IMR-90 (cell line): ENCODE measurements at regions not wholly inside any gene's neighbourhood (a gene's known extent, or its start where the extent isn't known, plus 50 kb on each side); places are given as distances from the start of the nearest gene placed in this dataset.

Source experiments
- ATAC-seq: fragments of 200-7000 bp; cut with Tn5 transposase; 2 replicates; pipeline ENCODE4 v1.9.1; 2020; ENCODE audit warnings: low read depth, mild to moderate bottlenecking, moderate library complexity
- BruUV-seq: library from RNA; stranded (reverse); fragments of 400-500 nt; replicated peaks from 2 replicates; lab custom pipeline; 2021; lab: Mats Ljungman, UMichigan
- CTCF ChIA-PET: fragments of 300-600 bp; formaldehyde crosslinking; extraction: SDS; loops from one replicate; lab custom pipeline; 2021; ENCODE audit warnings: antibody characterized with exemption; lab: Yijun Ruan, JAX
- POLR2A ChIA-PET: fragments of 300-600 bp; sonication (Branson Sonifier 250); formaldehyde crosslinking; loops from one replicate; lab custom pipeline; 2022; ENCODE audit warnings: antibody characterized with exemption; ENCODE audit not compliant: unreplicated experiment; lab: Charles Lee
- DNase-seq: peaks from one replicate; pipeline ENCODE4 v3.0.0; 2013
- H2AFZ ChIP-seq: replicated peaks from 2 replicates; pipeline ENCODE3; 2013; ENCODE audit warnings: low read length, mild to moderate bottlenecking; ENCODE audit not compliant: poor library complexity
- H2AK5ac ChIP-seq: 2 replicates; pipeline ENCODE4 v1.6.1; 2013; ENCODE audit warnings: low read depth, low read length, inconsistent platforms
- H2AK9ac ChIP-seq: replicated peaks from 2 replicates; pipeline ENCODE3; 2013; ENCODE audit warnings: mild to moderate bottlenecking, low read depth, low read length, moderate library complexity; ENCODE audit not compliant: poor library complexity
- H2BK120ac ChIP-seq: 2 replicates; pipeline ENCODE4 v1.6.1; 2013; ENCODE audit warnings: low read depth, low read length, inconsistent platforms
- H2BK15ac ChIP-seq: 3 replicates; pipeline ENCODE4 v1.6.1; 2013; ENCODE audit warnings: low read depth, low read length, inconsistent platforms
- H2BK20ac ChIP-seq: 2 replicates; pipeline ENCODE4 v1.6.1; 2013; ENCODE audit warnings: low read depth, mild to moderate bottlenecking, inconsistent platforms, low read length, moderate library complexity
- H2BK5ac ChIP-seq: 2 replicates; pipeline ENCODE4 v1.6.1; 2013; ENCODE audit warnings: mild to moderate bottlenecking, low read depth, low read length, inconsistent platforms; ENCODE audit not compliant: poor library complexity, severe bottlenecking
- H3K14ac ChIP-seq: replicated peaks from 2 replicates; pipeline ENCODE4 v1.6.1; 2013; ENCODE audit warnings: low read depth, low read length, inconsistent platforms
- H3K18ac ChIP-seq: 2 replicates; pipeline ENCODE4 v1.6.1; 2013; ENCODE audit warnings: low read depth, low read length, control low read depth
- H3K23ac ChIP-seq: 2 replicates; pipeline ENCODE4 v1.6.1; 2013; ENCODE audit warnings: low read depth, low read length, inconsistent platforms
- H3K27ac ChIP-seq: 2 replicates; pipeline ENCODE4 v1.5.1; 2013; ENCODE audit warnings: mild to moderate bottlenecking, control low read depth, low read length; ENCODE audit not compliant: insufficient read depth
- H3K27me3 ChIP-seq: 2 replicates; pipeline ENCODE4 v1.6.1; 2013; ENCODE audit warnings: low read length; ENCODE audit not compliant: control insufficient read depth, insufficient read depth
- H3K36me3 ChIP-seq: 2 replicates; pipeline ENCODE4 v1.6.1; 2013; ENCODE audit warnings: low read length, mixed read lengths; ENCODE audit not compliant: control insufficient read depth, insufficient read depth
- H3K4ac ChIP-seq: 2 replicates; pipeline ENCODE4 v1.6.1; 2013; ENCODE audit warnings: low read depth, low read length, inconsistent platforms
- H3K4me1 ChIP-seq: 2 replicates; pipeline ENCODE4 v1.6.1; 2013; ENCODE audit warnings: low read length, mixed read lengths; ENCODE audit not compliant: control insufficient read depth, insufficient read depth
- H3K4me2 ChIP-seq: 2 replicates; pipeline ENCODE4 v1.6.1; 2013; ENCODE audit warnings: low read depth, mild to moderate bottlenecking, control low read depth, low read length, moderate library complexity
- H3K4me3 ChIP-seq: 2 replicates; pipeline ENCODE4 v1.5.1; 2013; ENCODE audit warnings: low read depth, mild to moderate bottlenecking, control low read depth, low read length, moderate library complexity; ENCODE audit not compliant: insufficient read depth
- H3K56ac ChIP-seq: 2 replicates; pipeline ENCODE4 v1.6.1; 2013; ENCODE audit warnings: low read length, inconsistent platforms; ENCODE audit not compliant: insufficient read depth; ENCODE audit errors: extremely low read depth
- H3K79me1 ChIP-seq, 2 experiments: 2 replicates each; pipeline ENCODE4 v1.6.1; 2013; ENCODE audit warnings: low read length in 2 of 2, inconsistent platforms in 1 of 2, low read depth in 1 of 2
- H3K9ac ChIP-seq: 2 replicates; pipeline ENCODE4 v1.6.1; 2013; ENCODE audit warnings: low read depth, low read length, control low read depth
- H3K9me1 ChIP-seq: 2 replicates; pipeline ENCODE4 v1.6.1; 2013; ENCODE audit warnings: low read length, inconsistent platforms; ENCODE audit not compliant: insufficient read depth
- H3K9me3 ChIP-seq: 2 replicates; pipeline ENCODE4 v1.6.1; 2013; ENCODE audit warnings: low read length; ENCODE audit not compliant: control insufficient read depth, insufficient read depth
- H4K20me1 ChIP-seq: 2 replicates; pipeline ENCODE4 v1.6.1; 2013; ENCODE audit warnings: low read length, inconsistent platforms; ENCODE audit not compliant: insufficient read depth
- H4K5ac ChIP-seq: 2 replicates; pipeline ENCODE4 v1.6.1; 2013; ENCODE audit warnings: mild to moderate bottlenecking, low read depth, low read length, control low read depth
- H4K8ac ChIP-seq, 2 experiments: 2 replicates each; pipeline ENCODE4 v1.6.1; 2013; ENCODE audit warnings: low read depth in 2 of 2, low read length in 2 of 2, control low read depth in 1 of 2, inconsistent platforms in 1 of 2
- H4K91ac ChIP-seq: 2 replicates; pipeline ENCODE4 v1.6.1; 2013; ENCODE audit warnings: low read depth, low read length, inconsistent platforms; ENCODE audit not compliant: insufficient read depth
- BHLHE40 ChIP-seq: fragments of 150-350 bp; IDR thresholded peaks from 2 replicates; pipeline ENCODE4 v1.6.1; 2016; ENCODE audit warnings: mild to moderate bottlenecking, low read depth, low read length
- CEBPB ChIP-seq: IDR thresholded peaks from 2 replicates; pipeline ENCODE4 v1.6.1; 2012; ENCODE audit warnings: low read depth, low read length, improper control_type of control experiment
- CHD1 ChIP-seq: IDR thresholded peaks from 2 replicates; pipeline ENCODE4 v1.6.1; 2012; ENCODE audit warnings: low read depth, low read length, improper control_type of control experiment
- FOS ChIP-seq: fragments of 150-350 bp; IDR thresholded peaks from 2 replicates; pipeline ENCODE4 v1.6.1; 2016; ENCODE audit warnings: low read depth, low read length
- MAZ ChIP-seq: IDR thresholded peaks from 2 replicates; pipeline ENCODE4 v1.6.1; 2012; ENCODE audit warnings: low read depth, mild to moderate bottlenecking, low read length, improper control_type of control experiment, moderate library complexity, borderline replicate concordance
- MXI1 ChIP-seq: IDR thresholded peaks from 2 replicates; pipeline ENCODE4 v1.6.1; 2012; ENCODE audit warnings: low read depth, mild to moderate bottlenecking, low read length, moderate library complexity, borderline replicate concordance
- RAD21 ChIP-seq: IDR thresholded peaks from 2 replicates; pipeline ENCODE4 v1.6.1; 2012; ENCODE audit warnings: low read length, improper control_type of control experiment
- RCOR1 ChIP-seq: IDR thresholded peaks from 2 replicates; pipeline ENCODE4 v1.6.1; 2012; ENCODE audit warnings: mild to moderate bottlenecking, low read length, improper control_type of control experiment; ENCODE audit not compliant: insufficient replicate concordance
- WGBS, 2 experiments: methylation state at CpG; one replicate each; pipeline versions ENCODE4 v1.1.5 to v1.1.7; 2013; ENCODE audit warnings: missing lambda C conversion rate in 2 of 2; ENCODE audit not compliant: insufficient read length in 1 of 2; ENCODE audit errors: extremely low coverage in 2 of 2; 5-methylcytosine and 5-hydroxymethylcytosine counted together
- dilution Hi-C: fragments of 300-500 bp; cut with HindIII; formaldehyde crosslinking; loops from one replicate; pipeline ENCODE4 v1.14.3; 2018; ENCODE audit warnings: low sequenced_read_pairs; ENCODE audit not compliant: unreplicated experiment
- in situ Hi-C: fragments of 300-500 bp; cut with MboI; formaldehyde crosslinking; loops from 3 replicates; pipeline ENCODE4 v1.14.3; 2019; ENCODE audit warnings: low sequenced_read_pairs, inconsistent platforms, mixed read lengths
- intact Hi-C: fragments of 100-400 bp; cut with micrococcal nuclease; formaldehyde crosslinking; loops from 2 replicates; pipeline ENCODE4 v1.10.0; 2022
- TF ChIP-seq, protein P1 (sequence below): conservative IDR thresholded peaks from 2 replicates; pipeline ENCODE4 v1.5.1; 2012; ENCODE audit warnings: mild to moderate bottlenecking, low read depth, low read length, improper control_type of control experiment
- TF ChIP-seq, protein P2 (sequence below): fragments of 150-350 bp; IDR thresholded peaks from 2 replicates; pipeline ENCODE4 v1.6.1; 2016; ENCODE audit warnings: low read depth, mild to moderate bottlenecking, low read length, moderate library complexity, borderline replicate concordance

DNA sequence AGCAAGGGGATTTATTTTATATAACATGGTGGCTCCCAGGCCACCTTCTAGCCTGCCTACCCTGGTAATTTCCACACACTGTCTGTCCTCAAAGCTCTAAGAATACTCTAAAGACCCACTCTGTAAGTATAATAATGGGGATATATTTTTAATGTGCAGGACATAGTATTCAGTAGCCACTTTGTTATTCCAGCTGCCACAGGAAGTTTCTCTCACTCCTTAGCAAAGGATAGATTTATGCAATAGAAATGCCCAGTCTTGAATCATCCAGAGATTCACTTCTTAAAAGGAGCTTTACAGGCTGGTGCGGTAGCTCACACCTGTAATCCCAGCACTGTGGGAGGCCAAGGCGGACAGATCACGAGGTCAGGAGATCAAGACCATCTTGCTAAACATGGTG lies 68.4 kb upstream of the LDLRAD3 start:
- Histone ChIP-seq H4K91ac (no peak overlapping the region), H3K18ac (no peak overlapping the region), H2BK20ac (no peak overlapping the region), H4K5ac (no peak overlapping the region), H3K9ac (no peak overlapping the region), H2BK15ac (no peak overlapping the region), H3K23ac (no peak overlapping the region), H3K27me3 (peaks cover 32% of the 10 kb centered on the region), H3K56ac (no peak overlapping the region), H3K4me2 (no peak overlapping the region), H3K4me3 (no peak overlapping the region), H2AK5ac (no peak overlapping the region), H3K36me3 (no peaks in the 10 kb centered on the region), H2BK5ac (no peak overlapping the region), H2AFZ (no peak overlapping the region), H3K4ac (no peak overlapping the region), H3K79me1 (no peaks in the 10 kb centered on the region), H2BK120ac (no peak overlapping the region), H4K8ac (no peak overlapping the region), H3K9me1 (no peaks in the 10 kb centered on the region), H3K4me1 (no peaks in the 10 kb centered on the region), H3K9me3 (no peaks in the 10 kb centered on the region), H3K27ac (no peak overlapping the region), H3K14ac (no peak overlapping the region), H4K20me1 (no peaks in the 10 kb centered on the region), H2AK9ac (no peak overlapping the region)
- no TSS peak for BruUV-seq
- no peak for TF ChIP-seq CEBPB
- TF ChIP-seq RAD21 = no peak
- TF ChIP-seq, protein P1, sequence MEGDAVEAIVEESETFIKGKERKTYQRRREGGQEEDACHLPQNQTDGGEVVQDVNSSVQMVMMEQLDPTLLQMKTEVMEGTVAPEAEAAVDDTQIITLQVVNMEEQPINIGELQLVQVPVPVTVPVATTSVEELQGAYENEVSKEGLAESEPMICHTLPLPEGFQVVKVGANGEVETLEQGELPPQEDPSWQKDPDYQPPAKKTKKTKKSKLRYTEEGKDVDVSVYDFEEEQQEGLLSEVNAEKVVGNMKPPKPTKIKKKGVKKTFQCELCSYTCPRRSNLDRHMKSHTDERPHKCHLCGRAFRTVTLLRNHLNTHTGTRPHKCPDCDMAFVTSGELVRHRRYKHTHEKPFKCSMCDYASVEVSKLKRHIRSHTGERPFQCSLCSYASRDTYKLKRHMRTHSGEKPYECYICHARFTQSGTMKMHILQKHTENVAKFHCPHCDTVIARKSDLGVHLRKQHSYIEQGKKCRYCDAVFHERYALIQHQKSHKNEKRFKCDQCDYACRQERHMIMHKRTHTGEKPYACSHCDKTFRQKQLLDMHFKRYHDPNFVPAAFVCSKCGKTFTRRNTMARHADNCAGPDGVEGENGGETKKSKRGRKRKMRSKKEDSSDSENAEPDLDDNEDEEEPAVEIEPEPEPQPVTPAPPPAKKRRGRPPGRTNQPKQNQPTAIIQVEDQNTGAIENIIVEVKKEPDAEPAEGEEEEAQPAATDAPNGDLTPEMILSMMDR = no peak
- TF ChIP-seq MAZ = no peak
- TF ChIP-seq BHLHE40 = no peak
- no peak for TF ChIP-seq RCOR1
- no peak for TF ChIP-seq CHD1
- no peak for TF ChIP-seq FOS
- no peak for TF ChIP-seq MXI1
- TF ChIP-seq, protein P2, sequence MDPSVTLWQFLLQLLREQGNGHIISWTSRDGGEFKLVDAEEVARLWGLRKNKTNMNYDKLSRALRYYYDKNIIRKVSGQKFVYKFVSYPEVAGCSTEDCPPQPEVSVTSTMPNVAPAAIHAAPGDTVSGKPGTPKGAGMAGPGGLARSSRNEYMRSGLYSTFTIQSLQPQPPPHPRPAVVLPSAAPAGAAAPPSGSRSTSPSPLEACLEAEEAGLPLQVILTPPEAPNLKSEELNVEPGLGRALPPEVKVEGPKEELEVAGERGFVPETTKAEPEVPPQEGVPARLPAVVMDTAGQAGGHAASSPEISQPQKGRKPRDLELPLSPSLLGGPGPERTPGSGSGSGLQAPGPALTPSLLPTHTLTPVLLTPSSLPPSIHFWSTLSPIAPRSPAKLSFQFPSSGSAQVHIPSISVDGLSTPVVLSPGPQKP = no peak
- POLR2A ChIA-PET = no interaction called here
- DNase-seq (no peak), ATAC-seq (no peak)
- in situ Hi-C loops (no loop called here), dilution Hi-C loops (no loop called here), intact Hi-C loops (no loop called here)
- no CpG with 5 or more reads among the region's 3 CpGs for WGBS, 2 experiments
- CTCF ChIA-PET = interaction anchor here (1.3 kb wide), 1 partner anchor 13 kb away, joined by 3 read pairs; no protein-coding TSS in a partner anchor
